Heart right ventricle (tissue), 16 donors: ENCODE measurements at regions not wholly inside any gene's neighbourhood (a gene's known extent, or its start where the extent isn't known, plus 50 kb on each side); places are given as distances from the start of the nearest gene placed in this dataset.

Experiments used
- ATAC-seq, 8 donors: fragments of 200-7000 bp; cut with Tn5 transposase; one replicate each; pipeline ENCODE4 v1.9.1; 2020; ENCODE audit warnings: mild to moderate bottlenecking in 8 of 8, moderate library complexity in 8 of 8, moderate number of reproducible peaks in 1 of 8
- DNase-seq, 2 donors: peaks; one replicate each; pipeline ENCODE4 v3.0.0-alpha.2; 2020
- H3K27ac ChIP-seq, 10 donors: fragments of 200-600 bp; sonication (generic) in 2 of 10; one replicate each; pipeline versions ENCODE4 v1.5.0 to v1.8.0; 2020 to 2022; ENCODE audit warnings: mild to moderate bottlenecking in 3 of 10
- H3K27me3 ChIP-seq, 7 donors: fragments of 200-600 bp; one replicate each; pipeline ENCODE4 v1.8.0; 2021 to 2022; ENCODE audit warnings: mild to moderate bottlenecking in 2 of 7
- H3K36me3 ChIP-seq, 9 donors: fragments of 200-600 bp; sonication (generic) in 1 of 9; one replicate each; pipeline versions ENCODE4 v1.5.0 to v1.8.0; 2020 to 2022; ENCODE audit warnings: mild to moderate bottlenecking in 2 of 9
- H3K4me1 ChIP-seq, 9 donors: fragments of 200-600 bp; sonication (generic) in 1 of 9; one replicate each; pipeline versions ENCODE4 v1.5.0 to v1.8.0; 2020 to 2022; ENCODE audit warnings: mild to moderate bottlenecking in 4 of 9
- H3K4me3 ChIP-seq, 10 donors: fragments of 200-600 bp; sonication (generic) in 2 of 10; one replicate each; pipeline versions ENCODE4 v1.5.0 to v1.8.0; 2020 to 2022; ENCODE audit warnings: mild to moderate bottlenecking in 7 of 10, moderate library complexity in 2 of 10
- H3K9me3 ChIP-seq, 11 donors: fragments of 200-600 bp in 10 of 11; sonication (generic) in 2 of 11; one replicate each; pipeline versions ENCODE4 v1.5.0 to v1.8.0; 2013 to 2022; ENCODE audit warnings: mild to moderate bottlenecking in 2 of 11, control low read depth in 1 of 11, moderate library complexity in 1 of 11
- CTCF ChIP-seq, 9 donors: fragments of 200-600 bp; sonication (generic) in 2 of 9; IDR thresholded peaks; one replicate each; pipeline versions ENCODE4 v1.5.0 to v1.8.0; 2021 to 2022; ENCODE audit warnings: antibody characterized with exemption in 9 of 9, mild to moderate bottlenecking in 5 of 9, moderate library complexity in 1 of 9
- WGBS, 2 donors: extraction: QIAGEN DNeasy Blood & Tissue Kit; methylation state at CpG; one replicate each; pipeline ENCODE4 v1.1.7; 2013; ENCODE audit warnings: inconsistent platforms in 1 of 2; 5-methylcytosine and 5-hydroxymethylcytosine counted together
- intact Hi-C, 10 donors: fragments of 100-400 bp; cut with DNase I; formaldehyde crosslinking; loops; one replicate each; pipeline versions ENCODE4 v1.11.1 to v1.14.2; 2022
- donor health status: Arrhythmogenic right ventricular cardiomyopathy.
- donor health status: ischemic (EF 13 %, LVEDD 7.1; RV severe dilation, severe dysfunction).
- donor health status: healthy with polysubstance abuse.
- donor health status: DM: no; HTN: yes; CAD: no.
- donor health status: DM: no; HTN: no; CAD: no.
- donor health status: ischemic (EF 25% LVEDD 6.9; RV normal size, moderate dysfunction).
- donor health status: ischemic (EF 25% LVEDD 5.7; RV mildly dilated, moderate dysfunction).
- donor health status: healthy.
- donor health status: DM: yes; HTN: yes; CAD: no.
- donor health status: Ischemic cardiomyopathy.
- donor health status: ischemic (EF 35%, LVEDD 5.7; RV mildly dilated, moderate dysfunction).
- donor health status: nonischemic (EF 11% LVEDD 7.7; RV severe dilation, severe dysfunction).
- donor health status: DM: yes; HTN: yes; CAD: no.
- donor health status: PGD.
- donor health status: ischemic (EF 29% LVEDD 5.4; RV normal size, mild dysfunction).
- donor health status: nonischemic (EF 23%, LVEDD 6.1; RV moderate dilation, normal function).

- 75 to 81% methylated on average over 4 of the region's 4 CpGs for WGBS, 2 donors
- Histone ChIP-seq H3K9me3 (peaks cover 0 to 9% (median 0%) of the 10 kb centered on the region in 11 donors), H3K27ac (no peak overlapping the region), H3K36me3 (no peaks in the 10 kb centered on the region), H3K4me1 (no peaks in the 10 kb centered on the region), H3K27me3 (peaks cover 0 to 46% (median 20%) of the 10 kb centered on the region in 7 donors), H3K4me3 (no peak overlapping the region)
- DNase-seq (no peak), ATAC-seq (no peak)
- TF ChIP-seq CTCF (IDR thresholded peaks at IDR 0.05): no peak
- intact Hi-C loops: no loop called here
Observed at GRCh38 chr7:155138204-155138603, 68.1 kb downstream of the HTR5A start.

- ATAC-seq: no peak
- peaks cover 0 to 70% (median 20%) of the 10 kb centered on the region in 7 donors for H3K27me3 ChIP-seq
Observed at GRCh38 chr7:155141562-155141961, 71.4 kb downstream of the HTR5A start.

GRCh38 chr7:155143381-155143780 is 73.3 kb downstream of the HTR5A start:
- H3K9me3 ChIP-seq: no peaks in the 10 kb centered on the region
- TF ChIP-seq CTCF (IDR thresholded peaks at IDR 0.05): no peak
- H3K36me3 ChIP-seq: no peaks in the 10 kb centered on the region
- H3K4me3 ChIP-seq: no peak overlapping the region
- H3K27ac ChIP-seq: no peak overlapping the region
- DNase-seq (no peak), ATAC-seq (no peak)
- intact Hi-C loops: no loop called here
- H3K27me3 ChIP-seq: peaks cover 0 to 65% (median 20%) of the 10 kb centered on the region in 7 donors
- 68 to 73% methylated on average over 9 of the region's 9 CpGs for WGBS, 2 donors
- no peaks in the 10 kb centered on the region for H3K4me1 ChIP-seq

More at GRCh38 chr7:155141562-155141961, 71.4 kb downstream of the HTR5A start:
- Histone ChIP-seq H3K36me3 (no peaks in the 10 kb centered on the region), H3K4me1 (no peaks in the 10 kb centered on the region), H3K9me3 (peaks cover 0 to 9% (median 0%) of the 10 kb centered on the region in 11 donors), H3K4me3 (no peak overlapping the region), H3K27ac (no peak overlapping the region)
- intact Hi-C loops: no loop called here
- DNase-seq: no peak
- WGBS, 2 donors: 17 to 18% methylated on average over 5 of the region's 5 CpGs
- TF ChIP-seq CTCF (IDR thresholded peaks at IDR 0.05): no peak

GRCh38 chr7:155144371-155144770 is 74.2 kb downstream of the HTR5A start:
- Histone ChIP-seq H3K4me3 (no peak overlapping the region), H3K36me3 (no peaks in the 10 kb centered on the region), H3K27me3 (peaks cover 0 to 56% (median 18%) of the 10 kb centered on the region in 7 donors), H3K27ac (no peak overlapping the region), H3K4me1 (no peaks in the 10 kb centered on the region), H3K9me3 (no peaks in the 10 kb centered on the region)
- DNase-seq (no peak), ATAC-seq (no peak)
- 70 to 71% methylated on average over 6 of the region's 6 CpGs for WGBS, 2 donors
- intact Hi-C loops: no loop called here
- TF ChIP-seq CTCF (IDR thresholded peaks at IDR 0.05): no peak
